ENCODE measurements at regions not wholly inside any gene's neighbourhood (a gene's known extent, or its start where the extent isn't known, plus 50 kb on each side); places are given as distances from the start of the nearest gene placed in this dataset.

GRCh38 chr22:47435826-47436225, 673.4 kb downstream of the TBC1D22A start:
- no peak for TF ChIP-seq CTCF (IDR thresholded peaks at IDR 0.05; ENCODE audit: borderline replicate concordance, insufficient read depth, low read depth, low read length)

GRCh38 chr22:47435204-47435487, 672.7 kb downstream of the TBC1D22A start:
- no peak overlapping the region for H3K4me3 ChIP-seq (ENCODE audit: low read depth, low read length)

More at GRCh38 chr22:47435826-47436225, 673.4 kb downstream of the TBC1D22A start:
- H3K4me3 ChIP-seq (ENCODE audit: low read depth, low read length), result no peak overlapping the region

DNA sequence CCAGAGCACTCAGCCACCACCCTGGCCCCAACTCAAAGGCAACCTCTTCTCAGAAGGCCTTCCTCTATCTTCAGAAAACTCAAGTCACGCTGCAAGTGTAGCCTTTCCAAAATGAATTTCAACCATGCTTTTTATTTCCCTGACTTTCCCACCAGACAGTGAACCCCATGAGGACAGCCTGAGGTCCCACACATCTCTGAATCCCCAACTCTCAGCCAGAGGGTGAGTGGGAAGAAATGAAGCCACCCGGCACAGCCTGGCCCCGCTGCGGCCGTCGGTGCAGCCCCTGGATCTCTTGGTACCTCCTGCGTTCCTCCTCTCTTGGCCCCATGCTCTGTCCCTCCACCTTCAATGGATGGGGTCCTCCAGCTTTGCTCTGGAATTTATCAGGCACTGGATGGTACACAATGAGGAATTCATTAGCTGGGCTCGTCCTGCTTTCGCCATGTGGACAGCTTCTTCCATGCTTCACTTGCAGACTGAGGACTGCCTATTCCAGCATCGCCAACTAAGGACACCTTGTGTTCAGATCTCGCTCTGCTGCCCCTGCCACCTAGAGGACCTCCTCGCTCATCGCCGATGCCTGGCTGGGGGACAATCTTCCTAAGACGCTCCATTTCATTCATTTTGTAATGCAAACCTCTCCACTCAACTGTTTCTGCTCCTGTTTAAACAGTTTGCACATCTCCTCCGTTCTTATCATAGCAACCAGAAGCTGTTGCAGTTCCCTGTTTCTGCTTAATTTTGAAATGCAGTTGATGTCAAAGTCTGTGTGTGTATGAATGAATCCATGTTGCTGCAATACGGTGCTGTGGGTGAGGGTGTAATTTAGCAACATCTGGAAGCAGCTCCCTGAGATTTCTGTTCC, 672.1 kb downstream of the TBC1D22A start:
- H3K4me3 ChIP-seq (ENCODE audit: low read depth, low read length), result no peak overlapping the region
- no peak for TF ChIP-seq CTCF (IDR thresholded peaks at IDR 0.05; ENCODE audit: borderline replicate concordance, insufficient read depth, low read depth, low read length)

More at GRCh38 chr22:47435204-47435487, 672.7 kb downstream of the TBC1D22A start:
- TF ChIP-seq CTCF (IDR thresholded peaks at IDR 0.05; ENCODE audit: borderline replicate concordance, insufficient read depth, low read depth, low read length), result no peak

DNA sequence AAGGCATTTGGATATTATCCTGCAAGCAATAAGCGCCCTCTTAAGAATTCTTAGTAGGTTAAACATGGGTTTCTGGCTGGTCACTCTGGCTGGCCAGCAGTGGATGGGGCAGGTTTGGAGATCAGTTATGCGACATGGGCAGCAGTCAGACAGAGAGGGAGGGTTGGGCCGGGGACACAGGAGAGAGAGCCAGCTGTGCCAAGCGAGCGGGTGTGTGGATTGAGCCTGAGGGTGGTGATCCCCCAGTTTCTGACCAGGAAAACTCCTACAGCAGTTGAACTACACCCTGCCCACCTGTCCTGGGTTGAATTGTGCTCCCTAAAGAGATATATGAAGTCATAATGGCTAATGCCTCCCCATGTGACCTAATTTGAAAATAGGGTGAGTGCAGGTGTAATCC, 671.2 kb downstream of the TBC1D22A start:
- TF ChIP-seq CTCF (IDR thresholded peaks at IDR 0.05; ENCODE audit: borderline replicate concordance, insufficient read depth, low read depth, low read length), result no peak
- no peak overlapping the region for H3K4me3 ChIP-seq (ENCODE audit: low read depth, low read length)

DNA sequence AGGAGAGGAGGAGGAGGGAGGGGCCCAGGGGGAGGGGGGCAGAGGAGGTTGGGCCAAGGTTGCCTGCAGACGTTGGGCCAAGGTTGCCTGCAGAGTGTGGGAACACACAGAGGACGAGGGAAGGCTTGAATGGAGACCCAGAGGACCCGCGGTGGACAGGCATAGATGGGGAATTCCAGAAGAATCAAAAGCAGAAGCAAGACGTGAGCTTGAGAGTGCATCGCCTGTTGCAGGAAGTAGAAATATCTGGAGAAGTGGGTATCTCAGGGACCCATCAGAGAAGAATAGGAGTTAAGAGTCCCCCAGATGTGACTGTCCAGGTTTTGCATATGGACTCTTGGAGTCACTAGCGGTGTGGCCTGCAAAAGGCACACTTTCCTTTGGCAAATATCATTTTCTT, 670.2 kb downstream of the TBC1D22A start:
- no peak for TF ChIP-seq CTCF (IDR thresholded peaks at IDR 0.05; ENCODE audit: borderline replicate concordance, insufficient read depth, low read depth, low read length)
- no peak overlapping the region for H3K4me3 ChIP-seq (ENCODE audit: low read depth, low read length)

DNA sequence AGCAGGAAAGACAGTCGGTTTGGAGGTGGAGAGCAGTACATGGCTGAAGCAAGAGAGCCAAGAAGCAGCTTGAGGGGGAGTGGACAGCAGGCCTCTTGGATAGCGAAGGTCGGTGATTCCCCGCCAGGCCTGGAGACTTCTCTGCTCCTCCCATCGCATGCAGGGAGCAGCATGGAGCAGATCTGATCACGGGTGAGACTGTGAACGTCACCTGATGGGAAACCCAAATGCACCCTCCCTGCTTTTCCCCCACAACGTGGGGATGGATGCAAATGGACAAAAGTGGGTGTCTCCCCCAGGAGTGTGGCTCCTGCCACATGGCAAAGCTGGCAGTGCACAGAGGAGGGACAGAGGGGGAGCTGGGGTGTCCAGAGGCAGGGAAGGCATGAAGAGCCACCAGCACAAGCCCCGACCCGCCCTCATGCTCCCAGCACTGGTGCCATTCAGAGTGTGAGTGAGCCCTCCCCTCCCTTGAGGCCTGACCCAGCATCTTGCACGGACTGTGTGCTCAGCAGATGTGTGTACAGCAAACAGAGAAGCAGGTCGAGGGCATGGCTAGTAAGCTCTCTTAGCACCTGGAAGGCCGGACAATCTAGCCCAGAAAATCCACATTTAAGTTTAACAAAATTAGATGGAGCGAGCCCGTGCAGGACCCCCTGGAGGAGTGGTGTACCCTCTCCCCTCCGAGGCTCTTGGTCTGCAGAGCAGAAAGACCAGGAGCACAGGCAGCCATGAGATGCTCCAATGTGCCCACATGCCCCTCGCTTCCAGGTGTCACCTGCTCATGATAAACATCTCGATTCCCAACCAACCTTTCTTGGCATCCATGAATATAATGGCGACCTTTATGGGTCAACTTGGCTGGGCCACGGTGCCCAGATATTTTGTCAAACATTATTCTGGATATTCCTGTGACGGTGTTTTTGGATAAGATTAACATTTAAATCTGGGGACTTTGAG, 661.7 kb downstream of the TBC1D22A start:
- no peak overlapping the region for H3K4me3 ChIP-seq (ENCODE audit: low read depth, low read length)
- no peak for TF ChIP-seq CTCF (IDR thresholded peaks at IDR 0.05; ENCODE audit: borderline replicate concordance, insufficient read depth, low read depth, low read length)
